Ovary (tissue), 7 donors: ENCODE measurements at regions not wholly inside any gene's neighbourhood (a gene's known extent, or its start where the extent isn't known, plus 50 kb on each side); places are given as distances from the start of the nearest gene placed in this dataset.

Experiments
- DNase-seq, 5 donors: peaks; one replicate each; pipeline ENCODE4 v3.0.0-alpha.2; 2019 to 2020
- H3K27ac ChIP-seq, 2 donors: fragments of 200-600 bp; one replicate each; pipeline versions ENCODE4 v1.5.1 to v1.8.0; 2019 to 2022
- H3K27me3 ChIP-seq: fragments of 200-600 bp; one replicate; pipeline ENCODE4 v1.8.0; 2022
- H3K36me3 ChIP-seq: fragments of 200-600 bp; sonication (generic); one replicate; pipeline ENCODE4 v1.5.1; 2019
- H3K4me1 ChIP-seq: one replicate; pipeline ENCODE4 v1.8.1; 2013; ENCODE audit warnings: mild to moderate bottlenecking, moderate library complexity; ENCODE audit not compliant: insufficient read depth
- H3K4me3 ChIP-seq: fragments of 200-600 bp; sonication (generic); one replicate; pipeline ENCODE4 v1.5.1; 2017
- H3K9me3 ChIP-seq, 2 donors: fragments of 200-600 bp in 1 of 2; sonication (generic) in 1 of 2; one replicate each; pipeline versions ENCODE4 v1.5.1 to v1.8.1; 2013 to 2019; ENCODE audit warnings: mild to moderate bottlenecking in 1 of 2, moderate library complexity in 1 of 2
- CTCF ChIP-seq, 3 donors: fragments of 450-650 bp in 2 of 3; fragments of 200-600 bp in 1 of 3; IDR thresholded peaks; one replicate each; pipeline versions ENCODE4 v1.5.1 to v1.8.0; 2016 to 2022; ENCODE audit warnings: antibody characterized with exemption in 3 of 3, mild to moderate bottlenecking in 1 of 3
- EP300 ChIP-seq: sonication (generic); formaldehyde crosslinking; IDR thresholded peaks from one replicate; pipeline ENCODE4 v1.6.1; 2017; ENCODE audit warnings: antibody characterized with exemption
- POLR2A ChIP-seq: fragments of 450-650 bp; IDR thresholded peaks from one replicate; pipeline ENCODE4 v1.6.1; 2017; ENCODE audit warnings: antibody characterized with exemption, mild to moderate bottlenecking, moderate library complexity
- WGBS, 3 donors: extraction: QIAGEN DNeasy Blood & Tissue Kit in 1 of 3; methylation state at CpG; one replicate each; pipeline versions ENCODE4 v1.1.5 to v1.1.7; 2013 to 2017; 5-methylcytosine and 5-hydroxymethylcytosine counted together
- intact Hi-C, 4 donors: fragments of 100-400 bp; cut with DNase I; formaldehyde crosslinking; loops; one replicate each; pipeline versions ENCODE4 v1.11.0 to v1.15.1; 2022 to 2023
- donor health status: DM: no; HTN: no; CAD: no; lungs with moderate emphysema.
- donor health status: DM: no; HTN: no; CAD: no.
- donor health status: Bipolar disorder and iron deficiency.
- donor health status: DM: no; HTN: no; CAD: no.
- donor health status: DM: yes; HTN: yes; CAD: no.

- WGBS, 3 donors = 65 to 72% (median 68%) methylated on average over 11 to 12 of the region's 12 CpGs
- intact Hi-C loops = no loop called here
- no peak overlapping the region for H3K4me3 ChIP-seq
- TF ChIP-seq POLR2A (no peak), EP300 (no peak), CTCF (IDR thresholded peaks at IDR 0.05) (no peak)
- no peaks in the 10 kb centered on the region for H3K36me3 ChIP-seq
- peak in 1 of 5 donors; percentile 22 for DNase-seq
- H3K27ac ChIP-seq = no peak overlapping the region
- H3K4me1 ChIP-seq = peaks cover 23% of the 10 kb centered on the region
- no peaks in the 10 kb centered on the region for H3K9me3 ChIP-seq
- H3K27me3 ChIP-seq = no peaks in the 10 kb centered on the region
Observed at GRCh38 chr12:124484067-124484466, 83.3 kb downstream of the NCOR2 start.

- no peak overlapping the region for H3K27ac ChIP-seq
- TF ChIP-seq EP300 = no peak
- no peak for TF ChIP-seq CTCF (IDR thresholded peaks at IDR 0.05)
- no peak for TF ChIP-seq POLR2A
- 80 to 83% (median 83%) methylated on average over 24 to 27 of the region's 27 CpGs for WGBS, 3 donors
- intact Hi-C loops = no loop called here
- H3K4me1 ChIP-seq = peaks cover 20% of the 10 kb centered on the region
- H3K9me3 ChIP-seq = no peaks in the 10 kb centered on the region
- H3K36me3 ChIP-seq = no peaks in the 10 kb centered on the region
- DNase-seq = no peak
- no peaks in the 10 kb centered on the region for H3K27me3 ChIP-seq
- H3K4me3 ChIP-seq = no peak overlapping the region
Observed at GRCh38 chr12:124482901-124483799, 84.3 kb downstream of the NCOR2 start.

- 81 to 83% (median 83%) methylated on average over 6 of the region's 6 CpGs for WGBS, 3 donors
- no peak overlapping the region for H3K4me3 ChIP-seq
- no peaks in the 10 kb centered on the region for H3K27me3 ChIP-seq
- no peak overlapping the region for H3K27ac ChIP-seq
- H3K9me3 ChIP-seq = no peaks in the 10 kb centered on the region
- H3K4me1 ChIP-seq = peaks cover 20% of the 10 kb centered on the region
- no peak for TF ChIP-seq CTCF (IDR thresholded peaks at IDR 0.05)
- TF ChIP-seq POLR2A = no peak
- TF ChIP-seq EP300 = no peak
- no peak for DNase-seq
- H3K36me3 ChIP-seq = no peaks in the 10 kb centered on the region
- intact Hi-C loops = no loop called here
Observed at GRCh38 chr12:124482567-124482893, 84.9 kb downstream of the NCOR2 start.

GRCh38 chr12:124481772-124482566 lies 85.4 kb downstream of the NCOR2 start:
- Histone ChIP-seq H3K27ac (no peak overlapping the region), H3K9me3 (no peaks in the 10 kb centered on the region), H3K4me3 (no peak overlapping the region), H3K36me3 (no peaks in the 10 kb centered on the region), H3K4me1 (peaks cover 16% of the 10 kb centered on the region), H3K27me3 (no peaks in the 10 kb centered on the region)
- TF ChIP-seq EP300 = no peak
- TF ChIP-seq CTCF (IDR thresholded peaks at IDR 0.05) = no peak
- TF ChIP-seq POLR2A = no peak
- intact Hi-C loops = no loop called here
- peak in 1 of 5 donors; percentile 21 for DNase-seq
- 82 to 91% (median 84%) methylated on average over 19 of the region's 19 CpGs for WGBS, 3 donors
